T-helper 2 cell treated with Interferon-gamma antibody and Interleukin-4, amounts not matched to agents 5 μg/mL and 100 μg/mL, for 36 hours (primary cell): ENCODE measurements at regions not wholly inside any gene's neighbourhood (a gene's known extent, or its start where the extent isn't known, plus 50 kb on each side); places are given as distances from the start of the nearest gene placed in this dataset.

Experiments
- DNase-seq: peaks from one replicate; pipeline ENCODE4 v3.0.0; 2021; ENCODE audit warnings: low spot score
- H3K27ac Mint-ChIP-seq: one replicate; pipeline ENCODE4 v1.8.0; 2021; ENCODE audit warnings: mild to moderate bottlenecking, mixed read lengths
- H3K27me3 Mint-ChIP-seq: one replicate; pipeline ENCODE4 v1.8.0; 2021; ENCODE audit warnings: low read depth, mixed read lengths
- H3K36me3 Mint-ChIP-seq: one replicate; pipeline ENCODE4 v1.8.0; 2021; ENCODE audit warnings: low read depth, mixed read lengths
- H3K4me1 Mint-ChIP-seq: one replicate; pipeline ENCODE4 v1.8.0; 2021; ENCODE audit warnings: low read depth, mixed read lengths
- H3K4me3 Mint-ChIP-seq: one replicate; pipeline ENCODE4 v1.8.0; 2022; ENCODE audit warnings: mild to moderate bottlenecking, moderate library complexity, mixed read lengths
- H3K9me3 Mint-ChIP-seq: one replicate; pipeline ENCODE4 v1.8.0; 2021; ENCODE audit warnings: mixed read lengths

GRCh38 chr4:66246643-66247042 lies 576.4 kb upstream of the EPHA5 start:
- Mint-ChIP-seq H3K4me1 (no peaks in the 10 kb centered on the region), H3K27ac (no peak overlapping the region), H3K9me3 (peaks cover 34% of the 10 kb centered on the region), H3K4me3 (no peak overlapping the region), H3K36me3 (no peaks in the 10 kb centered on the region), H3K27me3 (no peaks in the 10 kb centered on the region)
- no peak for DNase-seq

DNA sequence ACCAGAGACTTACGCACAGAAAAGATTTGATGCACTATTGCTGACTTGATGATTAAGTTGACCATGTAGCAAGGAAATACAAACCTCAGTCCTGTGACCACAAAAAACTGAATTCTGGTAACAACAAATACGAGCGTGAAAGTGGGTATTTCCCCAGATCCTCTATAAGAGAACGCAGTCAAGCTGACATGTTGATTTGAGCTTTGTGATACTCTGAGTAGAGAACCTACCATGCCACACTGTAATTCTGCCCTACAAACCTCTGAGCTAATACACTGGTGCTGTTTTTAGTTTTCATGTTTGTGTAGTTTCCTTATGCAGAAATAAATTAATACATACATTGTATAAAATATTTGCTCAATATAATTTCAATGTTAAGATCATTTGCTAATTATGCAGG lies 565.6 kb upstream of the EPHA5 start:
- H3K36me3 Mint-ChIP-seq = no peaks in the 10 kb centered on the region

GRCh38 chr4:66229885-66230284 lies 559.6 kb upstream of the EPHA5 start:
- no peaks in the 10 kb centered on the region for H3K27me3 Mint-ChIP-seq
- H3K4me3 Mint-ChIP-seq = no peak overlapping the region
- no peak overlapping the region for H3K27ac Mint-ChIP-seq
- no peaks in the 10 kb centered on the region for H3K4me1 Mint-ChIP-seq
- H3K36me3 Mint-ChIP-seq = no peaks in the 10 kb centered on the region
- DNase-seq = no peak
- H3K9me3 Mint-ChIP-seq = peaks cover 19% of the 10 kb centered on the region

More for the DNA sequence above, 565.6 kb upstream of the EPHA5 start:
- no peak for DNase-seq
- Mint-ChIP-seq H3K27ac (no peak overlapping the region), H3K9me3 (peaks cover 33% of the 10 kb centered on the region), H3K27me3 (no peaks in the 10 kb centered on the region), H3K4me3 (no peak overlapping the region), H3K4me1 (no peaks in the 10 kb centered on the region)

DNA sequence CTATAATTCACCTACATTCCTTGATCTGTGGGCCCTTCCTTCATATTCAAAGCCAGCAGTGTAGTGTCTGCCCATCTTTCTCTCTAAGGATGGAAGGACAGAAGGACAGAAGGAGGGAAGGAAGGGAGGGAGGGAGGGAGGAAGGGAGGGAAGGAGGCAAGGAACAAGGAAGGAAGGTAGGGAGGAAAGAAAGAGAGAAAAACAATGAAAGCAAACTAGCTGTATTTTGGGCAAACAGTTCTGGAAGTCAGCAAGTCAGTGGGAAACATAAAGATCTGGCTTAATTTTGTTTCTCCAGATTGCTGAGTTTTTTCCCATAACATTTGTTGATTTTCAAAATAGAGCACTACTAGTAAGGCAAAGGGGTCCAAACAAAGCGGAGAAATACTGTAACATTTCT lies 555.2 kb upstream of the EPHA5 start:
- H3K27me3 Mint-ChIP-seq = no peaks in the 10 kb centered on the region
- no peak overlapping the region for H3K4me3 Mint-ChIP-seq
- H3K36me3 Mint-ChIP-seq = no peaks in the 10 kb centered on the region
- no peak overlapping the region for H3K27ac Mint-ChIP-seq
- H3K4me1 Mint-ChIP-seq = no peaks in the 10 kb centered on the region
- DNase-seq = no peak
- H3K9me3 Mint-ChIP-seq = peaks cover 15% of the 10 kb centered on the region

- no peaks in the 10 kb centered on the region for H3K36me3 Mint-ChIP-seq
- H3K4me1 Mint-ChIP-seq = no peaks in the 10 kb centered on the region
- DNase-seq = no peak
- no peak overlapping the region for H3K4me3 Mint-ChIP-seq
- H3K27ac Mint-ChIP-seq = no peak overlapping the region
- H3K27me3 Mint-ChIP-seq = no peaks in the 10 kb centered on the region
- H3K9me3 Mint-ChIP-seq = peaks cover 17% of the 10 kb centered on the region
Observed at GRCh38 chr4:66223068-66223703, 552.9 kb upstream of the EPHA5 start.

GRCh38 chr4:66219401-66219800 lies 549.1 kb upstream of the EPHA5 start:
- DNase-seq = no peak
- Mint-ChIP-seq H3K27me3 (no peaks in the 10 kb centered on the region), H3K4me3 (no peak overlapping the region), H3K4me1 (no peaks in the 10 kb centered on the region), H3K9me3 (peaks cover 18% of the 10 kb centered on the region), H3K36me3 (no peaks in the 10 kb centered on the region), H3K27ac (no peak overlapping the region)

DNA sequence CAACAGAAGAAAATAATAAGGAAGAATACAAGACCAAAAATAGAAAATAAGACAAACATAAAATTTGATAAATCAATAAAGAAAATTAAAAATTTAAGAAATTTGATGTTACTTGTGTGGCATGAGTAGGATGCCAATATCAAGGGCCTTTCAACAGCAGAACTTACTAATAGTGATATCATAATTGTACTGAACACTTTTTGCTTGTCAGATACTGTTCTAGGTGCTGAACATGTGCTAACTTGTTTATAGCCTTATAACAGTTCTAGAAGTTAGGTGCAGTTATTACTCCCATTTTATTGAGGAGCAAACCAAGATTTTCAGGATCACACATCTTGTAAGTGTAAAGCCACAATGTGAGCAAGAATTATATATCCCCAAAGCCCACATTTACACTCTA lies 546.0 kb upstream of the EPHA5 start:
- H3K4me3 Mint-ChIP-seq = no peak overlapping the region
- no peak overlapping the region for H3K27ac Mint-ChIP-seq
- no peaks in the 10 kb centered on the region for H3K36me3 Mint-ChIP-seq
- no peaks in the 10 kb centered on the region for H3K4me1 Mint-ChIP-seq
- H3K27me3 Mint-ChIP-seq = no peaks in the 10 kb centered on the region
- no peak for DNase-seq
- H3K9me3 Mint-ChIP-seq = peaks cover 24% of the 10 kb centered on the region

GRCh38 chr4:66212489-66212888 lies 542.2 kb upstream of the EPHA5 start:
- no peak overlapping the region for H3K4me3 Mint-ChIP-seq
- DNase-seq = no peak
- peaks cover 33% of the 10 kb centered on the region for H3K9me3 Mint-ChIP-seq
- H3K27me3 Mint-ChIP-seq = no peaks in the 10 kb centered on the region
- H3K27ac Mint-ChIP-seq = no peak overlapping the region
- H3K4me1 Mint-ChIP-seq = no peaks in the 10 kb centered on the region
- H3K36me3 Mint-ChIP-seq = no peaks in the 10 kb centered on the region

GRCh38 chr4:66204534-66205247 lies 534.4 kb upstream of the EPHA5 start:
- Mint-ChIP-seq H3K27ac (no peak overlapping the region), H3K4me3 (no peak overlapping the region), H3K27me3 (no peaks in the 10 kb centered on the region), H3K4me1 (no peaks in the 10 kb centered on the region), H3K9me3 (peaks cover 32% of the 10 kb centered on the region), H3K36me3 (no peaks in the 10 kb centered on the region)
- no peak for DNase-seq

DNA sequence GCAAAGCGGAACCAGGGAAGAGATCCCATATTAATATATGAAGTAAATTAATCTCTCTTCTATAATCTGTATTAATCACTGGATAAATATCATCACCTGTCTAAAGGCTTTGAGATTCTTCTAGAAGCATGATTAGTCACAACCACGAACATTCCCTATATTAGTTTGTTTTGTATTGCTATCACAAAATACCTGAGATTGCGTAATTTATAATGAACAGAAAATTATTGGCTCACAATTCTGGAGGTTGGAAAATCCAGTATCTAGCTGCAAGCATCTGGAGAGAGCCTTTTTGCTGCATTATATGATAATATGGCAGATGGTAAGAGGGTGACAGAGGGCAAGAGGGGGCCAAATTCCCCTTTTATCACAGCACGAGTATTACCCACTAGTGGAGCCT lies 532.6 kb upstream of the EPHA5 start:
- H3K4me1 Mint-ChIP-seq = no peaks in the 10 kb centered on the region
- H3K4me3 Mint-ChIP-seq = no peak overlapping the region
- peaks cover 26% of the 10 kb centered on the region for H3K9me3 Mint-ChIP-seq
- no peak for DNase-seq
- H3K27ac Mint-ChIP-seq = no peak overlapping the region
- H3K36me3 Mint-ChIP-seq = no peaks in the 10 kb centered on the region
- H3K27me3 Mint-ChIP-seq = no peaks in the 10 kb centered on the region

GRCh38 chr4:66197451-66197850 lies 527.2 kb upstream of the EPHA5 start:
- DNase-seq = no peak
- Mint-ChIP-seq H3K4me3 (no peak overlapping the region), H3K27ac (no peak overlapping the region), H3K27me3 (no peaks in the 10 kb centered on the region), H3K9me3 (peaks cover 28% of the 10 kb centered on the region), H3K36me3 (no peaks in the 10 kb centered on the region), H3K4me1 (no peaks in the 10 kb centered on the region)

DNA sequence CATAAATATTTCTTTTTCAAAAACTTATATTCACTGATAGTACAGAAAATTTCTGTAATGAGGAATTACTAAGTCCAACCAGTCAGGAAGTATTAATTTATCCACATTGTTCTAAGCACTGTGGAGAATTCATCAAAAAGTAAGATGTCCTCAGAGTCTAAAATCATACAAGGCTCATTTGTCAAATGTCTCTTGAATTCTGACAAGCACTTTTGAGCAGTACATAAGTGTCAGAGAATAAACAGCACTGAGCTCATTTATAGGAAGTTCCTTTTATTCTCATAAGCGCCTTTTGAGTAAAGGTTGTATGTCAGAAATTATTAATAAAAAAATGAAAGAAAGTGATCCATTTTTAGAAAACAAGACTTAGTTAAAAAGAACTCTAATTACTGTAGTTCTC lies 523.2 kb upstream of the EPHA5 start:
- Mint-ChIP-seq H3K9me3 (peaks cover 12% of the 10 kb centered on the region), H3K27ac (no peak overlapping the region), H3K27me3 (no peaks in the 10 kb centered on the region), H3K36me3 (no peaks in the 10 kb centered on the region), H3K4me1 (no peaks in the 10 kb centered on the region), H3K4me3 (no peak overlapping the region)
- no peak for DNase-seq

DNA sequence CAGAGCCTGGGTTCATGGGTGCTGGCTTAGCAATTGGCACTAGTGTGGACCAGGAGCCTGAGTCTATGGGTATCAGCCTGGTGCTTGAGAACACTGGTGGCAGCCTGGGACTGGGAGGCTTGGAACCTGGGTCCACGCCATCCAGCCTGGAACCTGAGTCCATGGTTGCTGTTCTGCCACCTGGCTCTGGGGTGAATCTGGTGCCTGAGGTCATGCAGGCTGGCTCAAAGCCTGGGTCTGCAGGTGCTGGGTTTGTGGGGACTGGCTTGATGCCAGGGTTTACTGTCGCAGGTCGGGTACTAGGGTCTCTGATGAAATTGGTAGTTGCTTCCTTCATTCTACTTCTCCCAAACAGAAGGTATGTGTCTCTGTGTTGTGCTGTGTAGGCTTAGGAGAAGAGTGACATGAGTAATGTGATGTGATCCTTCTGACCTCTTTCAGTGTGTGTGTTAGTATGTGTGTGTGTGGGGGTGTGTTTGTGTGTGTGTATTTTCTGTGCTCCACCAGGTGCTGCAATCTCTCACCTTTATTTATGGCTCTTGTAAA lies 517.0 kb upstream of the EPHA5 start:
- H3K9me3 Mint-ChIP-seq = peaks cover 8% of the 10 kb centered on the region
- H3K4me3 Mint-ChIP-seq = no peak overlapping the region
- no peaks in the 10 kb centered on the region for H3K36me3 Mint-ChIP-seq
- no peak overlapping the region for H3K27ac Mint-ChIP-seq
- no peaks in the 10 kb centered on the region for H3K4me1 Mint-ChIP-seq
- DNase-seq = no peak
- H3K27me3 Mint-ChIP-seq = no peaks in the 10 kb centered on the region

DNA sequence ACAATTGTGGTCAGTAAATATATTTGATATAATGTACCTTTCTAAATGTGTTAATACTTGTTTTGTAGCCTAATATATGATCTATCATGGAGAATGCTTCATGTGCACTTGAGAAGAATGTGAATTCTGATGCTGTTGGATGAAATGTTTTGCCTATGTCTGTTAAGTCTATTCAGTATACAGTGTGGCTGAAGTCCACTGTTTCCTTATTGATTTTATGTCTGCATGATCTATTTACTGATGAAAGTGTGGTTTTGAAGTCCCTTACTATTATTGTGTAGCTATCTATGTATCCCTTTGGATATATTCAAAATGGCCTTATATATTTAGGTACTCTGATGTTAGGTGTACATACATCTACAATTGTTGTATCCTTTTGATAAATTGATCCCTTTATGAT lies 515.8 kb upstream of the EPHA5 start:
- Mint-ChIP-seq H3K27ac (no peak overlapping the region), H3K9me3 (peaks cover 13% of the 10 kb centered on the region), H3K27me3 (no peaks in the 10 kb centered on the region), H3K4me3 (no peak overlapping the region), H3K36me3 (no peaks in the 10 kb centered on the region), H3K4me1 (no peaks in the 10 kb centered on the region)
- DNase-seq = no peak
